C4-2B (cell line): ENCODE measurements at regions not wholly inside any gene's neighbourhood (a gene's known extent, or its start where the extent isn't known, plus 50 kb on each side); places are given as distances from the start of the nearest gene placed in this dataset.

ENCODE experiments used
- CTCF ChIP-seq: fragments of 450-650 bp; conservative IDR thresholded peaks from 2 replicates; pipeline ENCODE4 v1.5.1; 2017; ENCODE audit warnings: mild to moderate bottlenecking
- ZFX ChIP-seq: fragments of 450-650 bp; IDR thresholded peaks from 2 replicates; pipeline ENCODE4 v1.6.1; 2017

GRCh38 chr9:107597743-107598217 is 108.2 kb upstream of the KLF4 start:
- TF ChIP-seq CTCF (no peak), ZFX (no peak)
